GM21528 (cell line): ENCODE measurements at regions not wholly inside any gene's neighbourhood (a gene's known extent, or its start where the extent isn't known, plus 50 kb on each side); places are given as distances from the start of the nearest gene placed in this dataset.

Source experiments
- ATAC-seq: cut with Tn5 transposase; IDR thresholded peaks from one replicate; pipeline ENCODE4 v1.9.1; 2021; ENCODE audit warnings: mild to moderate bottlenecking, moderate library complexity; ENCODE audit not compliant: unreplicated experiment, low FRiP score

- ATAC-seq = no peak
Observed at GRCh38 chr2:149984311-149984710, 396.7 kb upstream of the MMADHC start.

- no peak for ATAC-seq
Observed at GRCh38 chr2:149972066-149972465, 384.5 kb upstream of the MMADHC start.

- no peak for ATAC-seq
Observed at GRCh38 chr2:149954981-149955600, 367.5 kb upstream of the MMADHC start.

- ATAC-seq = no peak
Observed at GRCh38 chr2:149953627-149954026, 366.1 kb upstream of the MMADHC start.

DNA sequence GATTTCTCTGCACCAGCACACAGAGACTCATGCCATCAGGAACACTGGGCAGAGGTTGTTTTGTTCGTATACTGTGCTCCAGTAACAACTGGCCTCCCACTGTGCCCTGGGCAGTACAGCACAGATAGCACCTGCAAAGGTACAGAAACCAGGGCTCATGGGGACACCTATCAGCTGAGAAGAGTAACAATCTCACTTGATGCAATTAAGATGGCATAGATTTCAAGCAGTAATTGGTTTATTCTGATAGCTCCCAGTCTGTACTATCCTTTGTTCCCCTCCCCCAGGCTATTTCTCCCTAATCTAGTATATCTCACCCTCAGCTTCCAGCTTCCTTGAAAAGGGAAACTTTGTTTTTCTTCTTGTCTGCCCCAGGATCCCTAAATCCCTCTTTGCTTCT lies 343.9 kb upstream of the MMADHC start:
- ATAC-seq = no peak

- ATAC-seq = no peak
Observed at GRCh38 chr2:149928011-149928410, 340.4 kb upstream of the MMADHC start.

DNA sequence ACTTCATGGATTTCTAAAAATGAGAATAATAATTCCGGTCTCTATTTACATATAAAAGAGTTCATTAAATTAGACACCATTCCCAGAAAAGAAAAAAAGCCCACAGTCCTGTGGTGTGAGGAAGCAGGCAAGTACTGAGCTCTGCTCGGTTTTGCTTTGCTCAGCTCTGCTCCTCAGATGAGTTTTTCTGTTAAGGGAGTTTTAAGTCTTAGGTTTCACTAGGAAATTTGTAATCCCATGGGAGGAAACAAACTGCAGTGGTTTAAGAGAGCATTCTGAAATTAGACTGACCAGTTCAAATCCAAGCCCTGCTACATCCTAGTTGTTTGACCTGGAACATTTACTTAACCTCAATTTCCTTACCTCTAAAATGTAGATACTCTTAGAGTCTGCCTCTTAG lies 338.6 kb upstream of the MMADHC start:
- ATAC-seq = no peak

- ATAC-seq = no peak
Observed at GRCh38 chr2:149924549-149925213, 337.1 kb upstream of the MMADHC start.

- no peak for ATAC-seq
Observed at GRCh38 chr2:149924028-149924427, 336.5 kb upstream of the MMADHC start.

DNA sequence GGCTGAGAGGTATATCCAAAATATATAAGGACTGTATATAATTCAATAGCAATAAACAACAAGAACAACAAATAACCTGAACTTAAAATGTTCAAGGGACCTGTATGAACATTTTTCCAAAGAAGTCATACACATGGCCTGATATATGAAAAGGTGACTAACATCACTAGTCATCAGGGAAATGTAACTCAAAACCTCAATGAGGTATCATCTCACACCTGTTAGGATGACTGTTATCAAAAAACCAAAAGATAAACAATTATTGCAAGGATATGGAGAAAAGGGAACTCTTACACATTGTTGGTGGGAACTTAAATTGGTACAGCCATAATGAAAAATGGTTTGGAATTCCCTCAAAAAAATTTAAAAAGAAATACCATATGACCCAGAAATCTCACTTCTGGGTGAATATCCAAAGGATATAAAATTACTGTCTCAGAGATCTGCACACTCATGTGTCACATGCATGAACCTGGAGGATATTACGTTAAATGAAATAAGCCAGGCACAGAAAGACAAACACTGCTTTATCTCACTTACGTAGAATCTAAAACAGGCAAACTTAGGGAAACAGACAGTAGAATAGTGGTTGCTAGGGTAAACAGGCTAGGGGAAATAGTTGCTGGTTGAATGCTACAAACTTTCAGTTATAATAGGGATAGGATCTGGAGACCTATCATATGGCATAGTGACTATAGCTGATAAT lies 334.5 kb upstream of the MMADHC start:
- ATAC-seq = no peak

GRCh38 chr2:149920389-149920788 lies 332.8 kb upstream of the MMADHC start:
- no peak for ATAC-seq

- no peak for ATAC-seq
Observed at GRCh38 chr2:149915151-149915550, 327.6 kb upstream of the MMADHC start.

GRCh38 chr2:149908726-149909683 lies 321.4 kb upstream of the MMADHC start:
- ATAC-seq = no peak

DNA sequence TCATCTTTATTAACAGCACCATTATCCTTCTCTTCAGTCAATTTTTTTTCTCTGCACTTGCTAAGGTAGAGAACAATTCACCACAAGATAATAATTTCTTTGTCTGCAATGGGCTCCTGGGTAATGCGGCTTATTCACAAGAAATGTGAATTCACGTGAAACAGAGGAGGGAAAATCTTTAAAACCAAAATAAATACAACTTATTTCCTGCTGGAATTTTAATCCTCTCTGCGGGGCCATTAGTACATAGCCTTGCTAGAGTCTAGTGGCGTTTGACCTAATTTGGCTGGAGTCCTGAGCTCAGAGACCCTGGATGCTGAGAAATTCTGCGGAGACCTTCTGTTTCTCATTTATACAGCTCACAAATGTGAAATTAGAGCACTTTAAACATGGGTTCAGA lies 319.3 kb upstream of the MMADHC start:
- no peak for ATAC-seq

GRCh38 chr2:149904352-149905175 lies 317.0 kb upstream of the MMADHC start:
- ATAC-seq = no peak

- ATAC-seq = no peak
Observed at GRCh38 chr2:149903626-149904025, 316.1 kb upstream of the MMADHC start.

- ATAC-seq = no peak
Observed at GRCh38 chr2:149902081-149902480, 314.5 kb upstream of the MMADHC start.

DNA sequence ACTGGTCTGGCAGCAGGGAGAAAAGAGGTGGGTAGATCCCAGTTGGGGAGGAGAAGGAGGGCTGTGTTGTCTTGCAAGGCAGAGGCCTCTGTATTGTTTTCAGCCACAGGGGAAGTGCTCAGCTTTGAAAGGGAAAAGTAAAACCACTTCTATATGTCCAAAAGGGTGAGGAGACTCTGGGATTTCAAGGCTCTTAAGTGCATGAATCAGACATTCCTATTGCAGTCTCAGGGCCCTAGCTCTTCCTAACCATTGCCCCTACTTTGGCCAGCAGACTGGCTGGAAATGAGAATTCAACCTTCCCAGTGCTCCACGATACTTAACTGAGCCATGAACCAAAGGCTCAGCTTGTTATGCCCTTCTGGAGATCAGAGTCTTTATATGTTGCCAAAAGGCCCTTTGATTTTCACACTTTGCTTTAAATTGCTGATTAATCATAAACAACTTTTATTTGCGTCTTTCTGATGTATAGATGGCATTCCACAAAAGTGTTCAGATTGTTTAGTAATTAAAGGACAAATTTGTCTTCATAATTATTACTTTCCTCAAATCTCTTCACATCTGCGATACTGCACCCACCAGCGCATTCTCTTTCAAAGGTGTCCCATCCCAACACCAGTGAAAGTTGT lies 313.8 kb upstream of the MMADHC start:
- ATAC-seq = no peak

GRCh38 chr2:149899390-149899789 lies 311.8 kb upstream of the MMADHC start:
- no peak for ATAC-seq
